ENCODE measurements at regions not wholly inside any gene's neighbourhood (a gene's known extent, or its start where the extent isn't known, plus 50 kb on each side); places are given as distances from the start of the nearest gene placed in this dataset.

- ATAC-seq, result no peak
- Histone ChIP-seq H3K27me3 (no peaks in the 10 kb centered on the region), H3K4me1 (no peaks in the 10 kb centered on the region), H3K4me3 (no peak overlapping the region), H3K27ac (no peak overlapping the region), H3K36me3 (no peaks in the 10 kb centered on the region), H3K9me3 (no peaks in the 10 kb centered on the region)
- TF ChIP-seq POLR2A (IDR thresholded peaks at IDR 0.05), result no peak
- no peak for TF ChIP-seq CTCF (IDR thresholded peaks at IDR 0.05 in 4 of 5, conservative IDR thresholded peaks at IDR 0.05 in 1 of 5)
- intact Hi-C loops (cut with DNase I; ENCODE audit: low total_unique reads) (no loop called here), in situ Hi-C loops (cut with MboI; ENCODE audit: low sequenced_read_pairs in 4 of 4) (no loop called here)
- DNase-seq, result no peak
These were observed 332.0 kb downstream of the SLC4A3 start for GRCh38 chr2:219959471-219959870.

GRCh38 chr2:219961947-219962498 lies 334.6 kb downstream of the SLC4A3 start:
- Histone ChIP-seq H3K9me3 (no peaks in the 10 kb centered on the region), H3K4me3 (no peak overlapping the region), H3K27me3 (no peaks in the 10 kb centered on the region), H3K27ac (no peak overlapping the region), H3K4me1 (no peaks in the 10 kb centered on the region), H3K36me3 (no peaks in the 10 kb centered on the region)
- intact Hi-C loops (cut with DNase I; ENCODE audit: low total_unique reads), result no loop called here
- ATAC-seq, result no peak
- TF ChIP-seq CTCF (IDR thresholded peaks at IDR 0.05 in 4 of 5, conservative IDR thresholded peaks at IDR 0.05 in 1 of 5), result no peak
- no peak for TF ChIP-seq POLR2A (IDR thresholded peaks at IDR 0.05)
- no peak for DNase-seq
- in situ Hi-C loops (cut with MboI; ENCODE audit: low sequenced_read_pairs in 4 of 4), result no loop called here

GRCh38 chr2:219962801-219963200 lies 335.4 kb downstream of the SLC4A3 start:
- in situ Hi-C loops (cut with MboI; ENCODE audit: low sequenced_read_pairs in 4 of 4) (no loop called here), intact Hi-C loops (cut with DNase I; ENCODE audit: low total_unique reads) (no loop called here)
- H3K27me3 ChIP-seq, result no peaks in the 10 kb centered on the region

GRCh38 chr2:219965287-219966194 lies 338.1 kb downstream of the SLC4A3 start:
- in situ Hi-C loops (cut with MboI; ENCODE audit: low sequenced_read_pairs in 4 of 4) (no loop called here), intact Hi-C loops (cut with DNase I; ENCODE audit: low total_unique reads) (no loop called here)
- Histone ChIP-seq H3K27me3 (no peaks in the 10 kb centered on the region), H3K27ac (no peak overlapping the region), H3K36me3 (no peaks in the 10 kb centered on the region), H3K9me3 (no peaks in the 10 kb centered on the region), H3K4me3 (no peak overlapping the region), H3K4me1 (no peaks in the 10 kb centered on the region)
- TF ChIP-seq POLR2A (IDR thresholded peaks at IDR 0.05), result no peak
- no peak for TF ChIP-seq CTCF (IDR thresholded peaks at IDR 0.05 in 4 of 5, conservative IDR thresholded peaks at IDR 0.05 in 1 of 5)
- ATAC-seq (no peak), DNase-seq (no peak)

More at GRCh38 chr2:219962801-219963200, 335.4 kb downstream of the SLC4A3 start:
- ATAC-seq (no peak), DNase-seq (no peak)
- Histone ChIP-seq H3K4me1 (no peaks in the 10 kb centered on the region), H3K27ac (no peak overlapping the region), H3K36me3 (no peaks in the 10 kb centered on the region), H3K4me3 (no peak overlapping the region), H3K9me3 (no peaks in the 10 kb centered on the region)
- TF ChIP-seq POLR2A (IDR thresholded peaks at IDR 0.05) (no peak), CTCF (IDR thresholded peaks at IDR 0.05 in 4 of 5, conservative IDR thresholded peaks at IDR 0.05 in 1 of 5) (no peak)

Measured in gastrocnemius medialis (tissue), 4 donors.